ENCODE measurements at regions not wholly inside any gene's neighbourhood (a gene's known extent, or its start where the extent isn't known, plus 50 kb on each side); places are given as distances from the start of the nearest gene placed in this dataset.

GRCh38 chr2:71802556-71802955 is 345.1 kb downstream of the CYP26B1 start:
- TF ChIP-seq, protein P1, sequence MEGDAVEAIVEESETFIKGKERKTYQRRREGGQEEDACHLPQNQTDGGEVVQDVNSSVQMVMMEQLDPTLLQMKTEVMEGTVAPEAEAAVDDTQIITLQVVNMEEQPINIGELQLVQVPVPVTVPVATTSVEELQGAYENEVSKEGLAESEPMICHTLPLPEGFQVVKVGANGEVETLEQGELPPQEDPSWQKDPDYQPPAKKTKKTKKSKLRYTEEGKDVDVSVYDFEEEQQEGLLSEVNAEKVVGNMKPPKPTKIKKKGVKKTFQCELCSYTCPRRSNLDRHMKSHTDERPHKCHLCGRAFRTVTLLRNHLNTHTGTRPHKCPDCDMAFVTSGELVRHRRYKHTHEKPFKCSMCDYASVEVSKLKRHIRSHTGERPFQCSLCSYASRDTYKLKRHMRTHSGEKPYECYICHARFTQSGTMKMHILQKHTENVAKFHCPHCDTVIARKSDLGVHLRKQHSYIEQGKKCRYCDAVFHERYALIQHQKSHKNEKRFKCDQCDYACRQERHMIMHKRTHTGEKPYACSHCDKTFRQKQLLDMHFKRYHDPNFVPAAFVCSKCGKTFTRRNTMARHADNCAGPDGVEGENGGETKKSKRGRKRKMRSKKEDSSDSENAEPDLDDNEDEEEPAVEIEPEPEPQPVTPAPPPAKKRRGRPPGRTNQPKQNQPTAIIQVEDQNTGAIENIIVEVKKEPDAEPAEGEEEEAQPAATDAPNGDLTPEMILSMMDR (IDR thresholded peaks at IDR 0.05), result no peak
- TF ChIP-seq EZH2 (IDR thresholded peaks at IDR 0.05) (no peak), EZH2phosphoT487 (IDR thresholded peaks at IDR 0.05) (no peak)

Data from neural progenitor cell (in vitro differentiated cells).